ENCODE measurements at regions not wholly inside any gene's neighbourhood (a gene's known extent, or its start where the extent isn't known, plus 50 kb on each side); places are given as distances from the start of the nearest gene placed in this dataset.

GRCh38 chr5:173399851-173400250 is 71.6 kb upstream of the STC2 start:
- TF ChIP-seq CTCF (conservative IDR thresholded peaks at IDR 0.05; ENCODE audit: low read depth, low read length) (no peak), EZH2 (IDR thresholded peaks at IDR 0.05; ENCODE audit: low read length, unreplicated experiment) (no peak), EZH2phosphoT487 (IDR thresholded peaks at IDR 0.05; ENCODE audit: borderline replicate concordance, low read length) (no peak)

Measured in PC-3 (cell line).